ENCODE measurements at regions not wholly inside any gene's neighbourhood (a gene's known extent, or its start where the extent isn't known, plus 50 kb on each side); places are given as distances from the start of the nearest gene placed in this dataset.

GRCh38 chr2:30031184-30031583 lies 109.8 kb upstream of the ALK start:
- H3K27ac Mint-ChIP-seq, result no peak overlapping the region
- no peak overlapping the region; the same call in 1 of the 2 replicates for H3K4me3 Mint-ChIP-seq
- ChIA-PET CTCF (interaction anchor here (1.0 to 1.4 kb wide), 2 partner anchors 41 to 108 kb away, joined by 4 to 6 read pairs; no protein-coding TSS in a partner anchor), POLR2A (no interaction called here)
- TF ChIP-seq NFATC4 (CRISPR knock-in tag; IDR thresholded peaks at IDR 0.05) (no peak), TEAD1 (CRISPR knock-in tag; IDR thresholded peaks at IDR 0.05) (no peak), ERG (CRISPR knock-in tag; IDR thresholded peaks at IDR 0.05) (no peak), CDX4 (CRISPR knock-in tag; IDR thresholded peaks at IDR 0.05; ENCODE audit: borderline replicate concordance) (no peak), ZNF396 (CRISPR knock-in tag; IDR thresholded peaks at IDR 0.05; ENCODE audit: borderline replicate concordance) (no peak), MLX (CRISPR knock-in tag; IDR thresholded peaks at IDR 0.05) (no peak), TP53 (CRISPR knock-in tag; IDR thresholded peaks at IDR 0.05) (no peak), ZBTB43 (CRISPR knock-in tag; IDR thresholded peaks at IDR 0.05) (no peak), CREB1 (CRISPR knock-in tag; IDR thresholded peaks at IDR 0.05) (no peak), ATF6 (CRISPR knock-in tag; IDR thresholded peaks at IDR 0.05) (no peak), SP1 (CRISPR knock-in tag; conservative IDR thresholded peaks at IDR 0.05) (no peak), ARID4B (CRISPR knock-in tag; IDR thresholded peaks at IDR 0.05; ENCODE audit: borderline replicate concordance) (no peak), USF1 (CRISPR knock-in tag; IDR thresholded peaks at IDR 0.05) (no peak), GTF2I (CRISPR knock-in tag; conservative IDR thresholded peaks at IDR 0.05) (no peak), ATF1 (CRISPR knock-in tag; IDR thresholded peaks at IDR 0.05) (no peak), CREM (CRISPR knock-in tag; IDR thresholded peaks at IDR 0.05) (no peak), ZNF512 (CRISPR knock-in tag; IDR thresholded peaks at IDR 0.05; ENCODE audit: borderline replicate concordance) (no peak), ZMAT4 (CRISPR knock-in tag; IDR thresholded peaks at IDR 0.05) (no peak)
- no peaks in the 10 kb centered on the region for H3K27me3 Mint-ChIP-seq (ENCODE audit: low read depth)
- H3K36me3 Mint-ChIP-seq, result no peaks in the 10 kb centered on the region
- peak; percentile 68 for ATAC-seq
- peaks cover 26% of the 10 kb centered on the region for H3K4me1 Mint-ChIP-seq
- no peak for DNase-seq (ENCODE audit: low spot score)
- H3K9me3 Mint-ChIP-seq, result no peaks in the 10 kb centered on the region

All from WTC11 (cell line).